Activated CD8-positive, alpha-beta T cell treated with anti-CD3 and anti-CD28 coated beads for 36 hours (primary cell): ENCODE measurements at regions not wholly inside any gene's neighbourhood (a gene's known extent, or its start where the extent isn't known, plus 50 kb on each side); places are given as distances from the start of the nearest gene placed in this dataset.

Experiments used
- ATAC-seq: fragments of 200-7000 bp; cut with Tn5 transposase; one replicate; pipeline ENCODE4 v1.10.0; 2021; ENCODE audit warnings: mild to moderate bottlenecking, moderate library complexity
- CTCF ChIA-PET: fragments of 350-600 bp; sonication (Branson Sonifier 250); formaldehyde crosslinking; loops from one replicate; lab custom pipeline; 2021; ENCODE audit warnings: antibody characterized with exemption; lab: Charles Lee
- POLR2A ChIA-PET: fragments of 350-600 bp; sonication (Branson Sonifier 250); formaldehyde crosslinking; loops from one replicate; lab custom pipeline; 2021; ENCODE audit warnings: antibody characterized with exemption; lab: Charles Lee
- DNase-seq: peaks from one replicate; pipeline ENCODE4 v3.0.0-alpha.2; 2020
- H3K27ac Mint-ChIP-seq: one replicate; pipeline ENCODE4 v1.8.0; 2021; ENCODE audit warnings: mild to moderate bottlenecking, mixed read lengths
- H3K27me3 Mint-ChIP-seq: one replicate; pipeline ENCODE4 v1.8.0; 2021; ENCODE audit warnings: mixed read lengths
- H3K36me3 Mint-ChIP-seq: one replicate; pipeline ENCODE4 v1.8.0; 2021; ENCODE audit warnings: low read depth, mixed read lengths
- H3K4me1 Mint-ChIP-seq: one replicate; pipeline ENCODE4 v1.8.0; 2021; ENCODE audit warnings: low read depth, mixed read lengths
- H3K4me3 Mint-ChIP-seq: one replicate; pipeline ENCODE4 v1.8.0; 2021; ENCODE audit warnings: mild to moderate bottlenecking, moderate library complexity, mixed read lengths
- H3K9me3 Mint-ChIP-seq: one replicate; pipeline ENCODE4 v1.8.0; 2021; ENCODE audit warnings: mixed read lengths
- CTCF ChIP-seq: fragments of 200-600 bp; IDR thresholded peaks from one replicate; pipeline ENCODE4 v1.8.0; 2022; ENCODE audit warnings: antibody characterized with exemption, mild to moderate bottlenecking
- intact Hi-C: fragments of 100-400 bp; cut with micrococcal nuclease; formaldehyde crosslinking; loops from one replicate; pipeline ENCODE4 v1.10.0; 2022

GRCh38 chr1:39122056-39122455, 82.4 kb upstream of the MACF1 start:
- DNase-seq (no peak), ATAC-seq (no peak)
- no peak overlapping the region for H3K4me3 Mint-ChIP-seq
- H3K27ac Mint-ChIP-seq = no peak overlapping the region
- peaks cover 4% of the 10 kb centered on the region for H3K4me1 Mint-ChIP-seq
- H3K9me3 Mint-ChIP-seq = no peaks in the 10 kb centered on the region
- no peak for TF ChIP-seq CTCF
- H3K27me3 Mint-ChIP-seq = no peaks in the 10 kb centered on the region
- intact Hi-C loops = no loop called here
- ChIA-PET POLR2A (no interaction called here), CTCF (interaction anchor here (0.9 kb wide), 1 partner anchor 417 kb away, joined by 3 read pairs; no protein-coding TSS in a partner anchor)
- no peaks in the 10 kb centered on the region for H3K36me3 Mint-ChIP-seq

- TF ChIP-seq CTCF = no peak
- ATAC-seq = no peak
- no peaks in the 10 kb centered on the region for H3K36me3 Mint-ChIP-seq
- intact Hi-C loops = no loop called here
- H3K27me3 Mint-ChIP-seq = no peaks in the 10 kb centered on the region
- H3K27ac Mint-ChIP-seq = no peak overlapping the region
- CTCF ChIA-PET = no interaction called here
- H3K4me1 Mint-ChIP-seq = no peaks in the 10 kb centered on the region
- H3K9me3 Mint-ChIP-seq = no peaks in the 10 kb centered on the region
- no peak overlapping the region for H3K4me3 Mint-ChIP-seq
- DNase-seq = no peak
- POLR2A ChIA-PET = no interaction called here
These were observed 80.2 kb upstream of the MACF1 start for GRCh38 chr1:39124282-39124681.

GRCh38 chr1:39127513-39127912, 77.0 kb upstream of the MACF1 start:
- no peaks in the 10 kb centered on the region for H3K27me3 Mint-ChIP-seq
- H3K4me3 Mint-ChIP-seq = no peak overlapping the region
- ChIA-PET CTCF (interaction anchor here (0.8 kb wide), 1 partner anchor 35 kb away, joined by 3 read pairs; no protein-coding TSS in a partner anchor), POLR2A (interaction anchor here (1.1 kb wide), 1 partner anchor 16 kb away, joined by 3 read pairs; no protein-coding TSS in a partner anchor)
- no peaks in the 10 kb centered on the region for H3K9me3 Mint-ChIP-seq
- TF ChIP-seq CTCF = no peak
- ATAC-seq = no peak
- H3K4me1 Mint-ChIP-seq = peaks cover 5% of the 10 kb centered on the region
- no peak overlapping the region for H3K27ac Mint-ChIP-seq
- no peaks in the 10 kb centered on the region for H3K36me3 Mint-ChIP-seq
- DNase-seq = no peak
- intact Hi-C loops = no loop called here

- no peak for ATAC-seq
- Mint-ChIP-seq H3K9me3 (no peaks in the 10 kb centered on the region), H3K36me3 (no peaks in the 10 kb centered on the region), H3K27ac (no peak overlapping the region), H3K4me1 (peaks cover 5% of the 10 kb centered on the region), H3K4me3 (no peak overlapping the region), H3K27me3 (no peaks in the 10 kb centered on the region)
- DNase-seq = no peak
- ChIA-PET CTCF (interaction anchor here (0.8 to 1.3 kb wide), 2 partner anchors 36 to 63 kb away, joined by 3 to 6 read pairs; no protein-coding TSS in a partner anchor), POLR2A (no interaction called here)
- TF ChIP-seq CTCF = no peak
- intact Hi-C loops = no loop called here
These were observed 76.4 kb upstream of the MACF1 start for GRCh38 chr1:39128126-39128525.

- no peaks in the 10 kb centered on the region for H3K27me3 Mint-ChIP-seq
- POLR2A ChIA-PET = no interaction called here
- CTCF ChIA-PET = interaction anchor here (0.7 to 1.3 kb wide), 3 partner anchors 48 to 110 kb away, joined by 3 to 6 read pairs (median 6); no protein-coding TSS in a partner anchor
- no peak overlapping the region for H3K27ac Mint-ChIP-seq
- H3K4me1 Mint-ChIP-seq = peaks cover 5% of the 10 kb centered on the region
- no peak for TF ChIP-seq CTCF
- H3K36me3 Mint-ChIP-seq = no peaks in the 10 kb centered on the region
- ATAC-seq (no peak), DNase-seq (no peak)
- intact Hi-C loops = no loop called here
- no peak overlapping the region for H3K4me3 Mint-ChIP-seq
- H3K9me3 Mint-ChIP-seq = no peaks in the 10 kb centered on the region
These were observed 75.5 kb upstream of the MACF1 start for GRCh38 chr1:39128959-39129358.
